ENCODE measurements at regions not wholly inside any gene's neighbourhood (a gene's known extent, or its start where the extent isn't known, plus 50 kb on each side); places are given as distances from the start of the nearest gene placed in this dataset.

DNA sequence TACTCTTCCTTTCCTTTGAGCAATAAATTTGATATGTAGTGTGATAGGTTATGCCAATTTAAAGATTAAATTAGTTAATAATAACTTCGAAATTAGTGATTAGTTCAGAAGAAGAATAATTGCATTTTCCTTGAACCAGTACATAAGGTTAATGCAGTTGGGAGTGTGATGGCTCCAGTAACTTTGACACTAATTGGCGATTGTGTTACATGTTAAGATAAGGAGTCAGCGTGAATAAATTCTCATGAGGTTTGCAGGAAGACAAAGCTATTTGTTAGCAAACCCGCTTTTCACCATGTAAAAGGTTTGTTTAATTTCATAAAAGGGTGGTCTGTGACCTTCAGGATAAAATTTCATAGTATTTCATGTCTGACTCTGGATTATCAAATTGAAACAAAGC is 1226.8 kb downstream of the SLC16A7 start:
- H4K20me1 ChIP-seq (ENCODE audit: insufficient read depth): no peaks in the 10 kb centered on the region
- H3K4me3 ChIP-seq (replicated peaks in 1 of 2; ENCODE audit: low read depth in 1 of 2, low read length in 2 of 2): no peak overlapping the region
- POLR2A ChIA-PET: no interaction called here

DNA sequence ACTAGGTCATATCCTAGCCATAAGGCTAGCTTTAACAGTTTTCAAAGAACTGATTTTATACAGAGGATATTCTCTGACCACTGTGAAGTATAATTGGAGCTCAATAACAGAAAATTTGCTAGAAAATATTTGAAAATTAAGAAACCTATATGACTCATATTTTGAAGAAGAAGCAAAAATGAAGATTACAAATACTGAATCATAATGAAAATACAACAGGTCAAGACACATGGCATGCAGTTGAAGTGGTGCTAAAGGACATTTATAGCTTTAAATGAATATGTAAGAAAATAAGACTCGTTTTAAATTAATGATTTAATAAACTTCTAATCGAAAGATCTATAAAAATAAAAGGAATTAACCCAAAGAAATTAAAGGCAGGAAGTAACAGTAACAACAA is 1234.6 kb downstream of the SLC16A7 start:
- Histone ChIP-seq H3K4me1 (ENCODE audit: control insufficient read depth in 1 of 2, insufficient read depth in 2 of 2, low read length in 2 of 2) (no peaks in the 10 kb centered on the region), H3K79me2 (ENCODE audit: insufficient read depth, low read length) (no peaks in the 10 kb centered on the region), H3K4me2 (ENCODE audit: low read length) (no peak overlapping the region), H3K27me3 (ENCODE audit: insufficient read depth, low read length) (no peaks in the 10 kb centered on the region), H3K9me3 (ENCODE audit: control insufficient read depth in 1 of 2, insufficient read depth in 1 of 2, low read depth in 1 of 2, low read length in 2 of 2) (no peaks in the 10 kb centered on the region), H2AFZ (ENCODE audit: low read depth, low read length, poor library complexity, severe bottlenecking) (no peak overlapping the region), H3K9ac (ENCODE audit: low read length) (no peak overlapping the region), H3K36me3 (ENCODE audit: control insufficient read depth in 1 of 2, insufficient read depth in 2 of 2, low read length in 2 of 2) (no peaks in the 10 kb centered on the region), H3K9me2 (ENCODE audit: insufficient read depth) (no peaks in the 10 kb centered on the region), H3K4me3 (replicated peaks in 1 of 2; ENCODE audit: low read depth in 1 of 2, low read length in 2 of 2) (no peak overlapping the region), H3K27ac (ENCODE audit: low read depth, low read length) (no peak overlapping the region), H4K20me1 (ENCODE audit: insufficient read depth) (no peaks in the 10 kb centered on the region)
- DNase-seq (ENCODE audit: low read depth, low spot score) (no peak), ATAC-seq (no peak)
- RAD21 ChIA-PET (ENCODE audit: low non-redundant PET in 1 of 2, low total read pairs in 2 of 2, uncharacterized antibody in 2 of 2, unreplicated experiment in 2 of 2): no interaction called here
- POLR2A ChIA-PET: interaction anchor here (0.6 kb wide), 1 partner anchor 147 kb away, joined by 3 read pairs; no protein-coding TSS in a partner anchor
- TF ChIP-seq ELF1 (IDR thresholded peaks at IDR 0.05; ENCODE audit: borderline replicate concordance, low read depth) (no peak), POLR2AphosphoS5 (IDR thresholded peaks at IDR 0.05; ENCODE audit: low read depth, low read length) (no peak), CEBPB (IDR thresholded peaks at IDR 0.05; ENCODE audit: low read depth) (no peak), POLR2A (IDR thresholded peaks at IDR 0.05; ENCODE audit: borderline replicate concordance, extremely low read depth, insufficient read depth, insufficient read length) (no peak)
- TF ChIP-seq, protein P1, sequence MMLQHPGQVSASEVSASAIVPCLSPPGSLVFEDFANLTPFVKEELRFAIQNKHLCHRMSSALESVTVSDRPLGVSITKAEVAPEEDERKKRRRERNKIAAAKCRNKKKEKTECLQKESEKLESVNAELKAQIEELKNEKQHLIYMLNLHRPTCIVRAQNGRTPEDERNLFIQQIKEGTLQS (IDR thresholded peaks at IDR 0.05): no peak
- TF ChIP-seq, protein P2, sequence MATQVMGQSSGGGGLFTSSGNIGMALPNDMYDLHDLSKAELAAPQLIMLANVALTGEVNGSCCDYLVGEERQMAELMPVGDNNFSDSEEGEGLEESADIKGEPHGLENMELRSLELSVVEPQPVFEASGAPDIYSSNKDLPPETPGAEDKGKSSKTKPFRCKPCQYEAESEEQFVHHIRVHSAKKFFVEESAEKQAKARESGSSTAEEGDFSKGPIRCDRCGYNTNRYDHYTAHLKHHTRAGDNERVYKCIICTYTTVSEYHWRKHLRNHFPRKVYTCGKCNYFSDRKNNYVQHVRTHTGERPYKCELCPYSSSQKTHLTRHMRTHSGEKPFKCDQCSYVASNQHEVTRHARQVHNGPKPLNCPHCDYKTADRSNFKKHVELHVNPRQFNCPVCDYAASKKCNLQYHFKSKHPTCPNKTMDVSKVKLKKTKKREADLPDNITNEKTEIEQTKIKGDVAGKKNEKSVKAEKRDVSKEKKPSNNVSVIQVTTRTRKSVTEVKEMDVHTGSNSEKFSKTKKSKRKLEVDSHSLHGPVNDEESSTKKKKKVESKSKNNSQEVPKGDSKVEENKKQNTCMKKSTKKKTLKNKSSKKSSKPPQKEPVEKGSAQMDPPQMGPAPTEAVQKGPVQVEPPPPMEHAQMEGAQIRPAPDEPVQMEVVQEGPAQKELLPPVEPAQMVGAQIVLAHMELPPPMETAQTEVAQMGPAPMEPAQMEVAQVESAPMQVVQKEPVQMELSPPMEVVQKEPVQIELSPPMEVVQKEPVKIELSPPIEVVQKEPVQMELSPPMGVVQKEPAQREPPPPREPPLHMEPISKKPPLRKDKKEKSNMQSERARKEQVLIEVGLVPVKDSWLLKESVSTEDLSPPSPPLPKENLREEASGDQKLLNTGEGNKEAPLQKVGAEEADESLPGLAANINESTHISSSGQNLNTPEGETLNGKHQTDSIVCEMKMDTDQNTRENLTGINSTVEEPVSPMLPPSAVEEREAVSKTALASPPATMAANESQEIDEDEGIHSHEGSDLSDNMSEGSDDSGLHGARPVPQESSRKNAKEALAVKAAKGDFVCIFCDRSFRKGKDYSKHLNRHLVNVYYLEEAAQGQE (IDR thresholded peaks at IDR 0.05; ENCODE audit: low read depth): no peak
- CTCF ChIA-PET: no interaction called here
- intact Hi-C loops (cut with micrococcal nuclease): no loop called here
- BruUV-seq (replicated peaks): no TSS peak

More for the DNA sequence above, 1226.8 kb downstream of the SLC16A7 start:
- no peaks in the 10 kb centered on the region for H3K9me3 ChIP-seq (ENCODE audit: control insufficient read depth in 1 of 2, insufficient read depth in 1 of 2, low read depth in 1 of 2, low read length in 2 of 2)
- no peak for DNase-seq (ENCODE audit: low read depth, low spot score)
- no peak for ATAC-seq
- no peak overlapping the region for H3K4me2 ChIP-seq (ENCODE audit: low read length)
- BruUV-seq (replicated peaks): no TSS peak
- no peaks in the 10 kb centered on the region for H3K36me3 ChIP-seq (ENCODE audit: control insufficient read depth in 1 of 2, insufficient read depth in 2 of 2, low read length in 2 of 2)
- H3K27ac ChIP-seq (ENCODE audit: low read depth, low read length): no peak overlapping the region
- intact Hi-C loops (cut with micrococcal nuclease): no loop called here
- TF ChIP-seq SIN3A (IDR thresholded peaks at IDR 0.05; ENCODE audit: low read depth) (no peak), RAD21 (IDR thresholded peaks at IDR 0.05; ENCODE audit: low read depth) (no peak)
- no peak overlapping the region for H3K9ac ChIP-seq (ENCODE audit: low read length)
- CTCF ChIA-PET: interaction anchor here (0.7 kb wide), 1 partner anchor 28 kb away, joined by 3 read pairs; no protein-coding TSS in a partner anchor
- RAD21 ChIA-PET (ENCODE audit: low non-redundant PET in 1 of 2, low total read pairs in 2 of 2, uncharacterized antibody in 2 of 2, unreplicated experiment in 2 of 2): no interaction called here
- H3K4me1 ChIP-seq (ENCODE audit: control insufficient read depth in 1 of 2, insufficient read depth in 2 of 2, low read length in 2 of 2): no peaks in the 10 kb centered on the region
- H3K27me3 ChIP-seq (ENCODE audit: insufficient read depth, low read length): no peaks in the 10 kb centered on the region
- H3K79me2 ChIP-seq (ENCODE audit: insufficient read depth, low read length): no peaks in the 10 kb centered on the region
- no peaks in the 10 kb centered on the region; the same call in 1 of the 2 replicates for H3K9me2 ChIP-seq (ENCODE audit: insufficient read depth)
- no peak overlapping the region for H2AFZ ChIP-seq (ENCODE audit: low read depth, low read length, poor library complexity, severe bottlenecking)
